K562 (cell line): ENCODE measurements at regions not wholly inside any gene's neighbourhood (a gene's known extent, or its start where the extent isn't known, plus 50 kb on each side); places are given as distances from the start of the nearest gene placed in this dataset.

Experiments
- CBX1 ChIP-seq: sonication (generic); IDR thresholded peaks from 2 replicates; pipeline ENCODE4 v1.6.1; 2016; ENCODE audit warnings: antibody characterized with exemption, low read depth, mild to moderate bottlenecking
- EP300 ChIP-seq: IDR thresholded peaks from 2 replicates; pipeline ENCODE4 v1.6.1; 2012; ENCODE audit warnings: low read length, improper control_type of control experiment
- FOXA3 ChIP-seq, 2 experiments: fragments of 450-650 bp in 1 of 2; sonication (generic) in 1 of 2; formaldehyde crosslinking; IDR thresholded peaks in 1 of 2; conservative IDR thresholded peaks in 1 of 2; 2 replicates each; pipeline versions ENCODE4 v1.4.0 to v1.8.0; 2020 to 2022; ENCODE audit warnings: mild to moderate bottlenecking in 2 of 2, missing genetic modification reagents in 1 of 2
- KAT7 ChIP-seq: sonication (generic); formaldehyde crosslinking; IDR thresholded peaks from 2 replicates; pipeline ENCODE4 v1.8.0; 2022; ENCODE audit warnings: missing genetic modification reagents, mild to moderate bottlenecking, borderline replicate concordance
- LCOR ChIP-seq: sonication (generic); formaldehyde crosslinking; IDR thresholded peaks from 2 replicates; pipeline ENCODE4 v1.8.0; 2022; ENCODE audit warnings: mild to moderate bottlenecking, missing genetic modification reagents
- MIER1 ChIP-seq: fragments of 450-650 bp; IDR thresholded peaks from 2 replicates; pipeline ENCODE4 v1.6.1; 2016; ENCODE audit warnings: antibody characterized with exemption, mild to moderate bottlenecking, low read depth
- MNT ChIP-seq, 2 experiments: fragments of 450-650 bp; conservative IDR thresholded peaks; 2 replicates each; pipeline ENCODE4 v1.6.1; 2017; ENCODE audit warnings: mild to moderate bottlenecking in 2 of 2, moderate library complexity in 2 of 2
- MTA2 ChIP-seq: fragments of 450-650 bp; IDR thresholded peaks from 2 replicates; pipeline ENCODE4 v1.6.1; 2016; ENCODE audit warnings: low read depth
- NR2C1 ChIP-seq, 2 experiments: fragments of 450-650 bp; IDR thresholded peaks; 2 replicates each; pipeline ENCODE4 v1.6.1; 2017; ENCODE audit warnings: mild to moderate bottlenecking in 2 of 2, antibody characterized with exemption in 1 of 2, inconsistent platforms in 1 of 2, missing compliant biosample characterization in 1 of 2, missing genetic modification characterization in 1 of 2
- PCBP2 ChIP-seq: fragments of 200-400 bp; formaldehyde crosslinking; IDR thresholded peaks from 2 replicates; pipeline ENCODE4 v1.6.1; 2018; ENCODE audit warnings: low read length, low read depth, mild to moderate bottlenecking, moderate library complexity; ENCODE audit not compliant: poor library complexity, severe bottlenecking
- PHB2 ChIP-seq: fragments of 450-650 bp; IDR thresholded peaks from 2 replicates; pipeline ENCODE4 v1.6.1; 2017; ENCODE audit warnings: low read depth
- RBBP5 ChIP-seq: fragments of 200-600 bp; sonication (generic); IDR thresholded peaks from 2 replicates; pipeline ENCODE4 v1.6.1; 2012; ENCODE audit warnings: borderline replicate concordance, mild to moderate bottlenecking, low read length, control low read depth, inconsistent platforms; ENCODE audit not compliant: insufficient read depth, poor library complexity, severe bottlenecking
- SIN3A ChIP-seq, 2 experiments: fragments of 150-350 bp in 1 of 2; IDR thresholded peaks; 2 replicates each; pipeline ENCODE4 v1.6.1; 2011 to 2016; ENCODE audit warnings: borderline replicate concordance in 2 of 2, low read depth in 2 of 2, low read length in 2 of 2, mild to moderate bottlenecking in 2 of 2, moderate library complexity in 2 of 2; ENCODE audit not compliant: control insufficient read depth in 1 of 2
- TAF15 ChIP-seq: fragments of 200-400 bp; formaldehyde crosslinking; IDR thresholded peaks from 2 replicates; pipeline ENCODE4 v1.6.1; 2017; ENCODE audit warnings: mild to moderate bottlenecking, low read depth, low read length, moderate library complexity
- TCF7 ChIP-seq: sonication (generic); IDR thresholded peaks from 2 replicates; pipeline ENCODE4 v1.6.1; 2016; ENCODE audit warnings: antibody characterized with exemption, borderline replicate concordance
- TOE1 ChIP-seq, 2 experiments: fragments of 450-650 bp in 1 of 2; sonication (generic) in 1 of 2; formaldehyde crosslinking in 1 of 2; IDR thresholded peaks; 2 replicates each; pipeline versions ENCODE4 v1.7.1 to v1.8.0; 2016 to 2022; ENCODE audit warnings: borderline replicate concordance in 2 of 2, mild to moderate bottlenecking in 2 of 2, antibody characterized with exemption in 1 of 2, inconsistent platforms in 1 of 2, low read depth in 1 of 2, missing genetic modification reagents in 1 of 2, moderate library complexity in 1 of 2
- ZNF175 ChIP-seq: fragments of 200-800 bp; sonication (Bioruptor generic); IDR thresholded peaks from 2 replicates; pipeline ENCODE4 v1.6.1; 2016; ENCODE audit warnings: low read depth, mild to moderate bottlenecking, missing genetic modification characterization, missing compliant biosample characterization
- ZNF41 ChIP-seq: fragments of 250-450 bp; sonication (Bioruptor Pico); conservative IDR thresholded peaks from 2 replicates; pipeline ENCODE4 v1.4.0; 2020; ENCODE audit warnings: mild to moderate bottlenecking
- ZNF507 ChIP-seq: conservative IDR thresholded peaks from 2 replicates; pipeline ENCODE4 v1.6.1; 2017; ENCODE audit warnings: missing genetic modification characterization, missing compliant biosample characterization
- ZNF707 ChIP-seq: fragments of 250-450 bp; sonication (Bioruptor Pico); conservative IDR thresholded peaks from 2 replicates; pipeline ENCODE4 v1.8.0; 2022; ENCODE audit warnings: inconsistent platforms, mild to moderate bottlenecking, moderate library complexity
- ZNF778 ChIP-seq: fragments of 450-650 bp; formaldehyde crosslinking; IDR thresholded peaks from 2 replicates; pipeline ENCODE4 v1.4.0; 2020; ENCODE audit warnings: mild to moderate bottlenecking, moderate library complexity
- TF ChIP-seq, protein P1 (sequence below), 2 experiments: fragments of 450-650 bp; IDR thresholded peaks; 2 replicates each; pipeline ENCODE4 v1.6.1; 2016
- TF ChIP-seq, protein P2 (sequence below): sonication (generic); IDR thresholded peaks from 2 replicates; pipeline ENCODE4 v1.6.1; 2016

DNA sequence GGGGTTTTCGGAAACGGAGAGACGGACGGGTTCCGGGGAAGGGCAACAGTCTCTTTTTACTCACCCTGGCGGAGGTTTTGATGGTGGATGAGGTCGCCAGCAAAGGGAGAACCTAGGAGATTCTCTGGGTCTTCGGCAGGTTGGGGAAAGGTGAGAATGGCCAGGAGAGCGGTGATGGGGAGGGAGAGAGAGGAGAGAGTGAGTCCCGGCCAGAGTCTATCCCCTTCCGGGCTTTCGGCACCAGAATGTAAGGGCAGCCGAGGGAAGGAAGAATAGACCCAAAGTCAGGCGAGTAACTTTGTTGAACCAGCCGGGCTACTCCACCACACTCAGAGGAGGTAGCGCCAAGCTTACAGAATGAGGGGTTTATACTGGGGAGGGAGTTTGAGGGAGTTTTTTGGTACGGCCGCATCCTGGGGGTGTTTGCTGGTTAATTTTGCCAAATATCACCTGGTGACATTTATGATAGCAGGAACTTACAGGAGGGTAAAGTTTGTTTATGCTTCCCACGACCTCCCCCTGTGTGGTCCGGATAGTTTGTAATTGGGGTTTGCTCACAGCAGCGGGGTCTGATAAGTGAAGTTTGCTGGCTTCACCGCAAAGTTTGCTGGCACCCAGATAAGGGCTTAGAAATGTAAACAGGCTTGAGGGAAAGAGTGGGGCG is 141.1 kb upstream of the ETV3 start (continued):
- TF ChIP-seq LCOR (CRISPR knock-in tag) (peak; percentile 81), ZNF41 (CRISPR knock-in tag) (0 out of 2 replicates have a peak, but pooled peaks have one; percentile 23), TOE1 (IDR thresholded peaks at IDR 0.05; ENCODE audit: borderline replicate concordance) (peak; percentile 75; the same call in 1 of the 2 replicates), TOE1 (CRISPR knock-in tag; IDR thresholded peaks at IDR 0.05; ENCODE audit: borderline replicate concordance, low read depth) (no peak), TAF15 (no peak), PHB2 (peak; percentile 93), ZNF707 (no peak), MNT (conservative IDR thresholded peaks at IDR 0.05) (peak; percentile 53 to 77; a peak in 3 of 4 replicates), SIN3A (IDR thresholded peaks at IDR 0.05; ENCODE audit: borderline replicate concordance in 2 of 2, control insufficient read depth in 1 of 2, low read depth in 2 of 2, low read length in 2 of 2) (no peak), PCBP2 (no peak), ZNF175 (0 out of 2 replicates have a peak, but pooled peaks have one; percentile 48), CBX1 (no peak), TCF7 (no peak), KAT7 (no peak), ZNF507 (tag) (no peak), RBBP5 (peak; percentile 66), ZNF778 (CRISPR knock-in tag) (no peak), MTA2 (peak; percentile 97), EP300 (peak; percentile 96), FOXA3 (CRISPR knock-in tag; conservative IDR thresholded peaks at IDR 0.05 in 1 of 2, IDR thresholded peaks at IDR 0.05 in 1 of 2) (peak; percentile 94 to 95), MIER1 (no peak), NR2C1 (IDR thresholded peaks at IDR 0.05) (peak; percentile 52), NR2C1 (tag; IDR thresholded peaks at IDR 0.05) (no peak; the same call in 1 of the 2 replicates)
- TF ChIP-seq, protein P1, sequence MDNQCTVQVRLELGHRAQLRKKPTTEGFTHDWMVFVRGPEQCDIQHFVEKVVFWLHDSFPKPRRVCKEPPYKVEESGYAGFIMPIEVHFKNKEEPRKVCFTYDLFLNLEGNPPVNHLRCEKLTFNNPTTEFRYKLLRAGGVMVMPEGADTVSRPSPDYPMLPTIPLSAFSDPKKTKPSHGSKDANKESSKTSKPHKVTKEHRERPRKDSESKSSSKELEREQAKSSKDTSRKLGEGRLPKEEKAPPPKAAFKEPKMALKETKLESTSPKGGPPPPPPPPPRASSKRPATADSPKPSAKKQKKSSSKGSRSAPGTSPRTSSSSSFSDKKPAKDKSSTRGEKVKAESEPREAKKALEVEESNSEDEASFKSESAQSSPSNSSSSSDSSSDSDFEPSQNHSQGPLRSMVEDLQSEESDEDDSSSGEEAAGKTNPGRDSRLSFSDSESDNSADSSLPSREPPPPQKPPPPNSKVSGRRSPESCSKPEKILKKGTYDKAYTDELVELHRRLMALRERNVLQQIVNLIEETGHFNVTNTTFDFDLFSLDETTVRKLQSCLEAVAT (IDR thresholded peaks at IDR 0.05): peak in 1 of 2 experiments; percentile 99; a peak in 2 of 4 replicates
- TF ChIP-seq, protein P2, sequence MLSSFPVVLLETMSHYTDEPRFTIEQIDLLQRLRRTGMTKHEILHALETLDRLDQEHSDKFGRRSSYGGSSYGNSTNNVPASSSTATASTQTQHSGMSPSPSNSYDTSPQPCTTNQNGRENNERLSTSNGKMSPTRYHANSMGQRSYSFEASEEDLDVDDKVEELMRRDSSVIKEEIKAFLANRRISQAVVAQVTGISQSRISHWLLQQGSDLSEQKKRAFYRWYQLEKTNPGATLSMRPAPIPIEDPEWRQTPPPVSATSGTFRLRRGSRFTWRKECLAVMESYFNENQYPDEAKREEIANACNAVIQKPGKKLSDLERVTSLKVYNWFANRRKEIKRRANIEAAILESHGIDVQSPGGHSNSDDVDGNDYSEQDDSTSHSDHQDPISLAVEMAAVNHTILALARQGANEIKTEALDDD: peak; percentile 70
